ENCODE measurements at regions not wholly inside any gene's neighbourhood (a gene's known extent, or its start where the extent isn't known, plus 50 kb on each side); places are given as distances from the start of the nearest gene placed in this dataset.

DNA sequence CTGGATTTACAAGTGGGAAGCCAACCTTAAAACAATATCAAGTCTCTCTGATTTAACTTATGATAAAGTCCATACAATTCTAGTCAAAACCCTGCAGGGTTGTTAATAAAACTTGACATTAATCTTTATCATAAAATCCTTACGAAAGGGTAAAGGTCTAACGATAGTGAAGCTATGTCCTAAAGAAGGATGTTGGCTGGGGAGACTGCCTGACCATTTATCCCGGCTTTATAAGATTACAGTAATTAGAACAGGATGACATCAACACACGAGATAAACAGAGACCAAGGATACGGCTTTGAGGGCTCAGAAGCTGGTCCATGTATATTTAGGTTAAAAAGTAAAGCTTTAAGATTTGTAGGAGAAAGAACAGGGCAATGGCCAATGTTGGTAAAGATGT, 189.0 kb upstream of the COPS8 start:
- Histone ChIP-seq H3K36me3 (ENCODE audit: low read depth) (no peaks in the 10 kb centered on the region), H3K9me3 (no peaks in the 10 kb centered on the region), H3K4me3 (no peak overlapping the region), H3K4me1 (ENCODE audit: low read depth) (no peaks in the 10 kb centered on the region)
- no peak for ATAC-seq
- intact Hi-C loops (cut with DNase I, micrococcal nuclease), result no loop called here
- TF ChIP-seq, protein P1, sequence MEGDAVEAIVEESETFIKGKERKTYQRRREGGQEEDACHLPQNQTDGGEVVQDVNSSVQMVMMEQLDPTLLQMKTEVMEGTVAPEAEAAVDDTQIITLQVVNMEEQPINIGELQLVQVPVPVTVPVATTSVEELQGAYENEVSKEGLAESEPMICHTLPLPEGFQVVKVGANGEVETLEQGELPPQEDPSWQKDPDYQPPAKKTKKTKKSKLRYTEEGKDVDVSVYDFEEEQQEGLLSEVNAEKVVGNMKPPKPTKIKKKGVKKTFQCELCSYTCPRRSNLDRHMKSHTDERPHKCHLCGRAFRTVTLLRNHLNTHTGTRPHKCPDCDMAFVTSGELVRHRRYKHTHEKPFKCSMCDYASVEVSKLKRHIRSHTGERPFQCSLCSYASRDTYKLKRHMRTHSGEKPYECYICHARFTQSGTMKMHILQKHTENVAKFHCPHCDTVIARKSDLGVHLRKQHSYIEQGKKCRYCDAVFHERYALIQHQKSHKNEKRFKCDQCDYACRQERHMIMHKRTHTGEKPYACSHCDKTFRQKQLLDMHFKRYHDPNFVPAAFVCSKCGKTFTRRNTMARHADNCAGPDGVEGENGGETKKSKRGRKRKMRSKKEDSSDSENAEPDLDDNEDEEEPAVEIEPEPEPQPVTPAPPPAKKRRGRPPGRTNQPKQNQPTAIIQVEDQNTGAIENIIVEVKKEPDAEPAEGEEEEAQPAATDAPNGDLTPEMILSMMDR (IDR thresholded peaks at IDR 0.05), result no peak
- DNase-seq, result no peak

DNA sequence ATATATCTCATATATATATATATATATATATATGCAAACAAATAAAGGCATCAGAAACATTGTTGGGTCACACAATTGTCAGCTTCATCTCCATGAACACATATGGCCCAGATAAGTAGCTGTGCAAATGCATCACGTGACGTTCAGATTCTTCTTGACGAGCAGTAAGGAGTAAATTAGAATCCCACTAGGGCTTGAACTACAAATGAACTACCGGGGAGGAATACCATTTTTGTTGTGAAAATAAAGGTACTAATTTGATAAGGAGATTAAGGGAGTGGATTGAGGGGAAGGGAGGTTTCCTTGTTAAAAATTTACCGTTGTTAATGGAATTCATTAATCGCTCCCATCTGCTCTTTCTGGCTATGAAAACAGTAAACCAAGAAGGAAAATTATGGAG, 186.5 kb upstream of the COPS8 start:
- ATAC-seq (no peak), DNase-seq (no peak)

DNA sequence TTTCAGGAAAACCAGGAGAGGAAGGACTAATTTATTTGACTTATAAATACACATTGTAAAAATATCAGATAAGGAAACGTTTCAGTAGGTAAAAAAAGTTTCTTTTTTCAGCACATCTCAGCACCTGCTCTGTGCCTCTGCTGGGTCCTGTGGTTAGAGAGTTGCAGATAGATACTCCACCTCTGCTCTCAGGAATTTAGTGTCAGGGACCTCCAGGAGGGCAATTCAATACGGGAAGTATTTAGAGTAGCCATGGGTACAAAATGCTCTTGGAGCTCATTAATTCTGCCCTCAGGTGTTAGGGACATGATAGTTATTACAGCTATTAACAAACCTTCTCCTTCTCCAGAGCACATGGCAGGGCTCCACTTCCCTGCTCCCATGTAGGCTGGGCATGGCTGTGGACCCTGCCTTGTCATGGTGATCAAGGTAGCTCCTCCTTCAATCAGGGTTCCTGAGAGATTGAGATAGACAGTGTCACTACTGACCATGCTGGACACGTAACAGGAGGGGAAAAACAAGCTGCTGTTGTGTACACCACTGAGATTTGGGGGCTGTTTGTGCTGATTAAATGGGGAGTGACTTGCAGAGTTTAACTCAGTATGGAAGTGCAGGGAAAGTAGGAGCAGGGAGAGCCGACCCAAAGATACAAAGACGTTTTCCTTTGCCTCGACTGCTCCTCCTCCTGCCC, 185.6 kb upstream of the COPS8 start:
- H3K4me3 ChIP-seq, result no peak overlapping the region
- no peaks in the 10 kb centered on the region for H3K36me3 ChIP-seq (ENCODE audit: low read depth)
- no peak for DNase-seq
- intact Hi-C loops (cut with DNase I, micrococcal nuclease), result no loop called here
- H3K9me3 ChIP-seq, result no peaks in the 10 kb centered on the region
- H3K4me1 ChIP-seq (ENCODE audit: low read depth), result no peaks in the 10 kb centered on the region
- TF ChIP-seq, protein P1 (IDR thresholded peaks at IDR 0.05), result no peak
- no peak for ATAC-seq

More for the DNA sequence above, 186.5 kb upstream of the COPS8 start:
- TF ChIP-seq, protein P1 (IDR thresholded peaks at IDR 0.05), result no peak
- Histone ChIP-seq H3K36me3 (ENCODE audit: low read depth) (no peaks in the 10 kb centered on the region), H3K9me3 (no peaks in the 10 kb centered on the region), H3K4me1 (ENCODE audit: low read depth) (no peaks in the 10 kb centered on the region), H3K4me3 (no peak overlapping the region)
- intact Hi-C loops (cut with DNase I, micrococcal nuclease), result no loop called here

DNA sequence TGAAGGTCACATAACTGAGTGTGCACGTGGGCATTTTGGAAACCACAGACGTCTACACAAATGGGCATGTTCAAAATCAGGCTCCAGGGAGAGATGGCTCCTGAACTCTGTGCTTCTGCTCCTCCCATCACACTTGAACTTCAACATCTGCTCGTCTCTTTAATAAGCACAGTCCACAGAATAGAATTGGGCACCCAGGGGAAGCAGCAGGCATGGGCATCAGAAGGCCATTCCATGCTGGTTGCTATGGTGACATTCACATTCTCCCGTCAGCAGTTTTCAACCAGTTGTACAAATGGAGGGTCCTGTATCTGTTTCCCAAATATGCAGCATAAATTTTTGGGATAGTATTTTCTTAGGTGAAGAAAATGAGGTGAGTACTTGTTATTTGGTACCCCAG, 183.7 kb upstream of the COPS8 start:
- no peak for DNase-seq
- ATAC-seq, result no peak
- Histone ChIP-seq H3K4me3 (no peak overlapping the region), H3K36me3 (ENCODE audit: low read depth) (no peaks in the 10 kb centered on the region), H3K9me3 (no peaks in the 10 kb centered on the region), H3K4me1 (ENCODE audit: low read depth) (no peaks in the 10 kb centered on the region)
- intact Hi-C loops (cut with DNase I, micrococcal nuclease), result no loop called here
- TF ChIP-seq, protein P1 (IDR thresholded peaks at IDR 0.05), result no peak

DNA sequence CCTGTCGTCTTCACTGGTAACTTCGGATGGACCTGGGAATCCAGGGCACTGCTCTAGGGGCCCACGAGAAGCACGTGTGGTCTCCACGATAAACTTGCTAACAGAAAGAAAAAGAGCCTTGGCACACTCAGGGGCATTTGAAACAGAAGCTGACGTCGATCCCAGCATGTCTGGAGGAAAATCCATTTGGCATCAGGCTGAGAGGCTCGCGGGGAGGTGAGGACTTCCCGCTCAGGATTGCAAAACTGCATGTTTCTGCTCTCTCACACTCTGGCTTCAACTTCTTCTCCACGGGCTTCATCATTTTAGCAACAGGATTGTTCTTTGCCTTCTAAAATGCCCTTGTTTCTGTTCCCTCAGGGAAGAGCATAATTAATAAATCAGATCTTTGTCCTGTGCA, 181.7 kb upstream of the COPS8 start:
- Histone ChIP-seq H3K4me1 (ENCODE audit: low read depth) (no peaks in the 10 kb centered on the region), H3K4me3 (no peak overlapping the region), H3K36me3 (ENCODE audit: low read depth) (no peaks in the 10 kb centered on the region), H3K9me3 (no peaks in the 10 kb centered on the region)
- ATAC-seq (no peak), DNase-seq (no peak)
- TF ChIP-seq, protein P1 (IDR thresholded peaks at IDR 0.05), result no peak
- intact Hi-C loops (cut with DNase I, micrococcal nuclease), result no loop called here

All from mucosa of descending colon (tissue), 3 donors.